Activated T-helper 1 cell treated with anti-CD3 and anti-CD28 coated beads, Interleukin-2, amount 50 U/mL, for 16 hours (primary cell): ENCODE measurements at regions not wholly inside any gene's neighbourhood (a gene's known extent, or its start where the extent isn't known, plus 50 kb on each side); places are given as distances from the start of the nearest gene placed in this dataset.

Experiments used
- DNase-seq, 2 donors: peaks; one replicate each; pipeline ENCODE4 v3.0.0-alpha.2; 2020; ENCODE audit warnings: low read depth in 1 of 2, low spot score in 1 of 2

DNA sequence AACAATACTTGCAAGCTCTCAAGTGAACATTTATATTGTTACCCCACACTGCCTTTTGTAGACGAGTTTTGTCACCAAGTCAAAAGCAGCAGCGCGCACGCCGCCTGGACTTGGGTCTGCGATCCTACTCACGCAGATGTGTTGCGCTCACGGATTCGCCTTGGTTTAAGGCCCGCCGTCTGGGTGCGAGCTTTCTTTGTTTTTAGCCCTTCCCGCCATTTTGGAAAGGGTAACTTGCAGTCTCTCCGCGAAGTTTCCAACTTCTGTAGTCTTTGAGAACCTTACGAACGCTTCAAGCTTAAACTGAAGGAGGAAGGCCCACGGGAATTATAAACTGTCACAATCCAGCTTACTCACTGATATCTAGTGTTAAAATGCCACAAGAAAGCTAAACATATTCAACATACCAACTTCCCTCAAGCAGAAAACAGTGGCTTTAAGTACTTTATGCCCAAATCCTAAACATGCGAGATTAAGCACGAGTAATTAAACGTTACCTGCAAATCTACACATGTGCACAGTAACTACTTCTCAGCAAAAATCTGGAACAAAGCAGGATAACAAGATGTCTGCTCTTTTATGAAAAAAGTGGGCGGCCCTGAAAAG lies 80.4 kb upstream of the BTN3A2 start:
- peak in 1 of 2 donors; percentile 24 for DNase-seq

DNA sequence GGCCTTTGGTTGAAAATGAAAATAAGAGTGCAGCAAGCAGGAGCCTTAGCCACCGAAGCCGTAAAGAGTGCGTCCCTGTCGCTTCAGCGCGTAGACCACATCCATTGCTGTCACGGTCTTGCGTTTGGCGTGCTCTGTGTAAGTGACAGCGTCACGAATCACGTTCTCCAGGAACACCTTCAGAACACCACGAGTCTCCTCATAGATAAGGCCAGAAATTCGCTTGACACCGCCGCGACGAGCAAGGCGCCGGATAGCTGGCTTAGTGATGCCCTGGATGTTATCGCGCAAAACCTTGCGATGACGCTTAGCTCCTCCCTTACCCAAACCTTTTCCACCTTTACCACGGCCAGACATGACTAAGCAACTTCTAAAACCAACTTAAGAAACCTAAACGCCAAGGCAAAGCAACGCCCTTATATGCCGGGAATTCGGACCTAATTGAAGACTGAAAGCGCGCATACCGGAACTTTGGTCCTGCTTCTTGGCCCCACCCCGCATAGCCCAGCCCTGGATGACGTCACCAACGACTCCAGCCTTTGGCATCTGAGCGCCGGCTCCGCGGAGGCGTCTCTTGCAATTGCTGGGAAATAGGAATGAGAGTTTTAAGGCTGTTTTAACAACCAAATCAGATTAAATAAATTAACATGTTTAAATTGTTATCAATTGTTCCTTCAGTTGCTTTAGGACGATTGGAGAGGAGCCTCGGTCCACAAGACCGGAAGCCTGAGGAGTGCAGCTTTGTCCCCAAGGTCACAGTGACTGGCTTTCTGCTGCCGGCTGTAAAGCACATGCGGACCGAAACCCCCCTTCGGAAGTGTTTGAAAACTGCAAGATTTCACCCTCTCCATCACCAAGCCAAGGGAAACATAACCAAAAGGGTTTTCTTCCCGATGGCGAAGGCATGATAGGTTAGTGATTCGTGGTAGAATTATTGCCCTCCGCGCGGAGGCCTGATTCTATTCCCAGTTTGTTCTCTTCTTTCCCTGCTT lies 79.6 kb upstream of the BTN3A2 start:
- peak; percentile 83 for DNase-seq

DNA sequence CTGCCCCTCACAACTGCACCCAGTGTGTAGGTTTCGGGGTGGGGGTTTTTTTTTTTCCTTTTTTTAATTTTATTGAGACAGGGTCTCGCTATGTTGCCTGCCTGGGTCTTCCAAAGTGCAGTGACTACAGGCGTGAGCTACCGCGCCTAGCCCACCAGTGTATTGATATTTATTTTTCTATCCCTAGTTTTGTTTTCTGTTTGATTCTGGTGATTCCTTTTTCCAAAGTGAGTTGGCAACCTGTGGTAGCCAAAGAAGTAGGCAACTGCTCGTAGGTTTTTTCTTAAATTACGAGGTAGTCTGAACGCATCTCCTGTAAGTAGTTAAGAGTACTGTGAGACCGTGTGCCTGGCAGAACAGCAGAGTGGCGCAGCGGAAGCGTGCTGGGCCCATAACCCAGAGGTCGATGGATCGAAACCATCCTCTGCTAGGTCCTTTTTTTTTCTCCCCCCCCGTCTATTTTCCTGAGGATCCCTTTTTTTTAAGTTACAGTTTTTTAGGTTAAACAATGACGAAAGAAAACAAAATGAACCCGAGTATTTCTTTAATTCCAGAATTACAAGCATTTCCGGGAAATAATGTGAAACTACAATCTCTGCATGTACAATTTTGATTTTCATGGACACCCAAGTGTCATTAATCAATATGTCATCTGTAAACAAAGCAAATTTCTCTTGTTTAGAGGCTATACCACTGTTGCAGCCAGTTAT lies 78.7 kb upstream of the BTN3A2 start:
- peak; percentile 65 to 68 for DNase-seq

DNA sequence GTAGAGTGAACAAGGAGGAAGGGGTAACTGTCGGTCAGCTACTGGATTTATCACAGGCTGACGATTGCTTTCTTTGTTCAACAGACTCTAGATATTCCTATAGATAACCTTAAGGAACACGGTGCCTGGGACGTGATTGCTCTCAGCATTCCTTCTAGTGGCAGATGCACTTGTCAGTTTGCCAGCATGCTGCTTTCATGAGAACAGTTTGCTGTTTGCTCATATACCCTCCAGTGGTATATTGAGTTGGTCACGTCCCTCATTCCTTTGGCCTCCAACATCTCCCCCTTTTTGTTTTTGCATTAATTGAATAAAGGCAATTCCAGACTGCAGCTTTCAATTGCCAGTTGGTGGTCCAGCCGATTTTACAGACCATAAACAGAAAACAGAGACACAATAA lies 76.8 kb upstream of the BTN3A2 start:
- no peak for DNase-seq

DNA sequence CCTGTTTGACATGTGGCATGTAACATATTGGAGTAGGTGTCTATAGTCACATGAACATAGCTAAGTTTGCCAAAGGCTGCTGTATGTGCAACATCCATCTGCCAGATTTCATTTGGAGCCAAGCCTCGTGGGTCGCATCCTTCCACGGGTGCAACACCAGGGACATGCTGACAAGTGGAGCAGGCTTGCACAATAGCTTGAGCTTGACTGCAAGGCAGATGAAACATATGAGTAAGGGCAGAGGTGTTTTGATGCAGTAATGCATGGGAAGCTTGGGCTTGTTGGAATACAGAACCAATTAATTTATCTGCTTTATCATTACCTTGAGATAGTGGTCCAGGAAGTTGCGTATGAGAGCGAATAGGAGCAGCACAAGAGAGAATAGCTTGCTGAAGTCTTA lies 74.1 kb upstream of the BTN3A2 start:
- no peak for DNase-seq

DNA sequence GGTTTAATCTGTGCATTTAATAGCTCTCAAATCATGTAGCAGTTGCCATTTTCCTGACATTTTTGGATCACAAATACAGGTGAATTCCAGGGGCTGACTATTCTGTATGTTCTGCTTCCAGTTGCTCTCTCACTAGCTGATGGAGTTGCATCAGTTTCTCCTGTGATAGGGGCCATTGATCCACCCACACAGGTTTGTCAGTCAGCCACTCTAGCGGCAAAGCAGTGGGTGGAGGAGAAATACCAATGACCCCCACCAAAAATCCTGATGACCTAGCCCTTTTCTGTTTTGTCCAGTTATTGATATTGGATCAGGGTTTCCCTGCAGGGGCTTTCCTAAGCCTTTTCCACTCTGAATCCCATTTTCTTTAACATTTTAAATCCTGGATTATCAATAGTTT lies 72.3 kb upstream of the BTN3A2 start:
- DNase-seq, result no peak

DNA sequence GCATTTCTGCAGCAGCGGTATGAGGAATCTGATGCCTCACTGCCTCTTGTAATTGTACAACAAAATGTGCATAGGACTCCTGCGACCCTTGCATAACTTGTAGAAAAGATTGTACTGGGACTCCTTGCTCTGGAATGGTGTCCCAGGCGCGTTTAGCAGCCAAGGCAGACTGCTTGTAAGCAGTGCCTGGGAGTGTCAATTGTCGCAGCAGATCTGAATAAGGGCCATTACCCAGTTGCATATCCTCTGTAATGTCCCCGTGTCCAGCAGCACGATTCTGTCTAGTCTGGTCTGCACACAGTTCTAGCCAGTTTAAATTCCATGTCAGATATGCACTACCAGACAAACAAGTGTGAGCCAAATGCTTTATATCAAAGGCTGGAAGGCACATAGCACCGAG lies 70.7 kb upstream of the BTN3A2 start:
- no peak for DNase-seq

DNA sequence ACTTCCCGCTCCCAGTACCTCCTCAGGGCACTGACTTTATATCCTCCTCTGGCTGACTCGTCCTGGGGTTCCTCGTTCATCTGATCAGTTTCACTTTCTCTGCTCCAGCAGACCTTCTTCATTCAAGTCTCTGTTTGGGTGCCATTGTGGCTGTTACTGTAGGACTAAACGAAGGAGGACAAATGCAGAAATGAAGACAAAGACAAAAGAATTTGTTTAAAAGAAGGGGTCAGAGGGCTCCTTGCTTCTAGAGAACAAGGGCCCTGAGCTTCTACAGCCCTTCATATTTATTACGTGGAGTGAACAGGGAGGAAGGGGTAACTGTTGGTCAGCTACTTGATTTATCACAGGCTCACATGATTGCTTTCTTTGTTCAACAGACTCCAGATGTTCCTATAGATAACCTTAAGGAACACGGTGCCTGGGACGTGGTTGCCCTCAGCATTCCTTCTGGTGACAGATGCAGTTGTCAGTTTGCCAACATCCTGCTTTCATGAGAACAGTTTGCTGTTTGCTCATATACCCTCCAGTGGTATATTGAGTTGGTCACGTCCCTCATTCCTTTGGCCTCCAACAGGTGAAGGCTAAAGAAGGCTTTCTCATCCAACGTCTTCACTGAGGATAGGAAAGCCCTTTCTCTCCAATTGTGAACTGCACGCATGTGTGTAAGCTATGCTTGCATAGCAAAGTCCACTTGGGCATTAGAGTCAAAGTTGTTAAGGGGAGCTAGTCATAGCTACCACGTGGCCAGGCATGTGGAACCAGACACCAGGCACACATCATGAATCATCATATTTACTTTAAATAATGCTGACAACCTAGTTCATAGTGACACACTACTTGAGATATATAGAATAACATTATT lies 69.1 kb upstream of the BTN3A2 start:
- no peak for DNase-seq

DNA sequence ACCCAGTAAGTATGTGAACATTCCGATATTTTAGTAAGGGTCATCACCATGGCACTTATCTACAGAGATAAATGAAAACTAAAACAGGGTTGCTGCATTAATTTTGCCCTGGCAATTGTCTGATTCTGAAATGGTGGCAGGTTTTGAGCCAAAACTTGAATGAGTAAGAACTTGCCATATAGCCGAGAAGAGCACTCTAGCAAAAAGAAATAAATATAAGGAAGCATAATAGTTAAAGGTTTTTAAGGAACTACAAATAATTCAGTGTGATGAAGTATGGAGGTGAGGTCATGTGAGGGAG lies 68.5 kb upstream of the BTN3A2 start:
- DNase-seq, result no peak

DNA sequence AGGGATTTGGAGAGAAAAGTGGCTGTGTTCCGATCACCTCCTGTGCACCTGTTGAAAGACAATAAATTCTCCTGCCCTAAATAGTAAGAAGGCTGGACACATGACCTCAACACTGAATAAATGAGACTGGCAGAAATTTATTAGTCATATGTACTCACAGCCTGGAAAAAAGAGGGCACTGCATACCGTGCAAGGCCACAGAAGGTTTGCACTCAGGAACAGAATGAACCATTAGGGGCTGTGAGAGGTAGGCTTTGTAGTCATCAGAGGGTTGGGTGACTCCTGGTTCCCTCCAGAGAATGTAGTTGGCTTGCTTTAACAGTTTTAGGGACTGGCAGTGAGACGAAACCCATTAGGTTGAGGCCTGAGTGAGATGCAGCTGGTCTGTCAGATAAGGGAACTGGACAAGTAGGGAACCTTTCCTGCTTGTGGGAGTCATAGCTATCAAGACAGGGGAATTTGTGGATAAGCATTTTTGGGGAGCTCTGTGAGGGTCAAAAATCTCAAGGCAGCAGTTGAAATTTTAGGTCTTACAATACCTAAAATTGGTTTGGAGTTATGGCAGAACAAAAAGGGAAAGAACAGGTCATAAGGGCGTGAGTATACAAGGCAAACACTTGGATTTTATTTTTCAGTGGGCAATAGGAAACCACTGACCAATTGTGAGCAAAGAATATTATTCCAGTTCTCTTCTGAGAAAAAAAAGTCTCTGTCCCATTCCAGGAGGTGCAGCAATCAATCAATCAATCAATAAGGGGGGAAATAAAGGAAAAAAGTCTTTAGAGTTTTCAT lies 67.9 kb upstream of the BTN3A2 start:
- no peak for DNase-seq

DNA sequence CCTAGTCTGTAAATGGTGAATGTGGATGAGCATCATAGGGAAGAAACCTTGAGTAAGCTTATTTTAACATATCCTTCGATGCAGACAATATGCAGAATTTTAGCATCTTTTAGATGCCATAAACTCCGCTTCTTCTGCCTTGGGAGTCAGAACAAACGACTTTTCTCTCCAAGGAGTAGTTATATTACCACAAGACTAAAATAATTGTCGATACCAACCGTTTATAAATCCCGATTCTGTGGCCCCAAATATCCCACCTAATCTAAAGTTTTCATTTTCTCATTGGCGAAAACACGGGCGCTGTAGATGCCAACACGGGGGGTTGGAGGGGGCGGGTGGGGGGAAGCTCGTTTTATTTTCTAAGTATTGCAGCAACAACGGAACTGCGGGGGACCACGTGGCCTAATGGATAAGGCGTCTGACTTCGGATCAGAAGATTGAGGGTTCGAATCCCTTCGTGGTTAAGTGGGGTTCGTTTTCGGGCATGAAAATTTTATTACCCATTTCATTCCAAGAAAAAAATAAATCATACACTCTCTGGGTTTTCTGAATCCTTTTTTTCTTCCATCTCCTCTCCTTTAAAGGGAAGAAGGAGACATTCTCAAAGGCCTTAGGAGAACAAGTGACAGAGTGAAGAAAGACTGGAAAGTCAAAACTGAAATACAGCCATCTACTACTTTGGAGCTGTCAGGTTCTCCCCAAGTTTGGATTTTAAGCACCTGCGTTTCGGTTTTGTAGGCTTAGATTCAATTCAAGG lies 65.5 kb upstream of the BTN3A2 start:
- no peak for DNase-seq

DNA sequence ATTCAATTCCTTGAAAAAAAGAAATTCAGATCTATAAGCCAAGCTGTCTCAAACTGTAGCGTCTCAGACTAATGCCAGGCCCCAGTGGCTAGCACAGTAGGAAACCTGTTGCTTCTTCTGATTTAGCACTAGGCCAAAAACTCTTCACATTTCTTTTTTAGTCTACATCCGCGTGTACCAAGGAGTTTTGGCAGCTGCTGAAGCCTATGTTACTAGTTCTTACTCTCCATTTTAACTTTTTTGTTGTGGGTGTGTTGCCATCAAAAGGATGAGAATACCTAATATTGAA lies 65.0 kb upstream of the BTN3A2 start:
- no peak for DNase-seq

DNA sequence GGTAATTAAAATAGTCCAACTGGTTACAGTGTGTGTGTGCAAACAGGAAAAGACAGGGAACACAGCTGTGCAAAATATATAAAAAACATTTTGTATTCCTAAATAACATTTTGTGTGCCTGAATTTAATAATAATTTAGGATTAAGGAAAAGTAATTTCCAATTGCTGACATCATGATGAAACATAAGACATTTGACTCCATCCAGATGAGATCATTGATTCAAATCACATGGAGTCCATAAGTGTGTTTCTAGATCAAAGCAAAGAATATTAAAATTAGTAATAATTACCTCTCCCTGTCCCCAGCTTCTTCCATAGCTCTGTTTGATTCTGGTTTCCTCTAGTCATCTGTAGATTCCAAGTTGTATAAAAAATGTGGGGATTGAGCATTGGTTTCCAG lies 64.6 kb upstream of the BTN3A2 start:
- DNase-seq, result no peak

DNA sequence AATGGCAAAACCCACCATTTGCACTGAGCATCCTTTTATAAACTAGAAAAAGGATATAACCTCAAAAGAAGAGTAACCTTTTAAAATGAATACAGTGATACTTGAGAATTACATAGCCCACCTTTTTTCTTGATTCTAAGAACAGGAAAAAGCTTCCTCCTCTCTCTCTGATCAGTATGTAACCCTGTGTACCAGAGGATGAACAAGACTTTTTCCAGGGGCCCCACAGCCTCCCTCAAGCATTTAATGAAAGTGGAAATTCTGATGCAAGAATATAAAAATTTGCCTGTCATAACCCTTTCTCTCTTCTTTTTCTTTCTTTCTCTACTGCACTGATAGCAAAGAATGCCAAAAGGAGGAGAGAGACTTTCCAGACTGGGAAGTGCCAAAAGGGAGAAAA lies 64.2 kb upstream of the BTN3A2 start:
- no peak for DNase-seq

DNA sequence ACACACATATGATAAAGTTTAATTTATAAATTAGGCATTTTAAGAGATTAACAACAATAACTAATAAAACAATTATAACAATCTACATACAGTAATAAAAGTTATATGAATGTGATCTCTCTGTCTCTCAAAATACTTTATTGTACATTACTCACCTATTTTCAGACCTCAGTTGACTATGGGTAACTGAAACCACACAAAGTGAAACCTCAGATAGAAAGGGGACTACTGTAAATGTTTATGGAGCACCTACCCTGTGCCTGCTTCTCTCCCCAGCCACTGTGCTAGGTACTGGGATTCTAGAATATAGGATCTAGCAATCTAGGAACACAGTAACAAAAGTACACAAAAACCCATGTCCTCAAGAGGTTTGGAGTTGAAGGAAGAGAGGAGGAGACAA lies 63.4 kb upstream of the BTN3A2 start:
- no peak for DNase-seq

DNA sequence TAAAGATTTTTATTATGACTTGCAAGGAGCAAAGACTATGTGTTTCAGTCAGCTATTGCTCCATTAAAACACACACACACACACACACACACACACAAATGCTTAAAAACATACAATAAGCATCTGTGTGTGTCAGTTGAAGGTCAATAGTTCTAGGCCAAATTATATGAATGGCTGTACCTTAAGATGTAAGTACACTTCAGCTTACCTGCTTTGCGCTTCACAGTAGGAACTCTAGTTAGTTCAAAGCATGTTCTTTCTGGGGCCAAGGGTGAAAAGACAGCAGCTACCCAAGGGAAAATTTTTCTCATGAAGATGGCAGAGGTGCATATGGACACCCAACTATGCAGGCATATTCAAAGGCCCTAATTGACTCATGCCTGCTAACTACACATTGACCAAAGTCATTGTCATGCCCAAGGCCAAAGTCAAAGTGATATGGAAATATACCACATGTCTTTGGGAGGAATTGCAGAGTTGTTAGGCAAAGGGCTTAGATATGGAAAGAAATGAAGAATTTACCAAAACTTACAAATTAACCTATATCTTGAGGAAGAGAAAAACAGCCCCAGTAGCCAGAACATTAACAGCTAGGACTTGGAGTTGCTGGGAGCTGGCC lies 61.9 kb upstream of the BTN3A2 start:
- no peak for DNase-seq

DNA sequence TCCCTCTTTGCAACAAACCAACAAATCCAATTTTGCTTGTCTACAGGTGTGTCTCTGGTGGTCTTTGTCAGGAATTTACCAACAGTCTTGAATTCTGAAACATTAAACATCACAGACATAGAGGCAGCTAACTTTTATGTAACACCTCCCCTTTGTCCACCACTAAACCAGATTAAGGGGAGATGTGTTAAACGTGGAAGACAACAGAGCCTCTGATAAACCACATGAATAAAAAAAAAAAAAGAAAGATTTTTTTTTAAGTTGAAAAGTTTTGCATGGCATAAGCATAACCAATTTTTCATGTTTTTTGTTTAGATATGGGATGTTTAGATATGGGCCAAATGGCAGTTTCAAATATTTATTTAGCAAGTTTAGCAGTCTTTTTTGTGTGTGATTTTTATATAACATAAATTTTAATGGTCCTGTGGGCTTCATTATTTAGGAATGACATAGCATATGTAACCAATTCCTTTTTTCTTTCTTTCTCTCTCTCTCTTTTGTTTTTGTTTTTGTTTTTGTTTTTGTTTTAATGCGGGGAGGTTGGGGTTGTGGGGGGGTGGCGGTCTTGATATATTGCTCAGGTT lies 60.7 kb upstream of the BTN3A2 start:
- DNase-seq, result no peak

DNA sequence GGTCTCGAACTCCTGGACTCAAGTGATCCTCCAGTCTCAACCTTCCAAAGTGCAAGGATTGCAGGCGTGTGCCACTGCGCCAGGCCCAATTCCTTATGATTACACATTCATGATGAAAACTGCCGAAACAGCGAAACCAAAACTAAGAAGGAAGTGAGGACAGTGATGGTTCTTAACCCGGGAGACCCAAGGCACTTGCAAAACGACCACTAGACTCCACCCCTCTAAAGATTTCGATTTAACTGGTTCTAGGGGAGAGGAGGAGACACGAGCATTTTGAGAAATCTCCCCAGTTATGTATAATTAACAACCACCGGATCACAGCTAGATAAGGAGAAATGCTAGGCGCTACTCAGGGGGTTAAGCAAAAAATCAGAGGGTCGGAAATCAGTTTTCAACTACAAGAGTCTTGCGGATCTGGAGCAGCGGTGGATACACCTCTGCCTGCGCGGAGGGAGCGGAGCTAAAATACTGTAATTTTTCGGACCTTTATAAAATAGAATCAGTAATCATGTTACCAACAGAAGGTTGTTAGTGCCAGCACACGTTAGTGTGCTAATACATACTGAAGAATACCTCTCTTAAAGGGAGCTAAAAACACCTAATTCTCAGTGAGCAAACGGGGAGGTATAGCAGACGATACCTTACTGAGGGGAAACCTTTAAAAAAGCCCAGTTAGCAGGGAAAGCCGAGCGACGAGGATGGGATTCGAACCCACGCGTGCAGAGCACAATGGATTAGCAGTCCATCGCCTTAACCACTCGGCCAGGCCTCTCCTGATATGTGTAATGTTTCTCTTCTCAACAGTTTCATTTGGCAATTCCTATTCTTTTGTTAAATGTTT lies 60.0 kb upstream of the BTN3A2 start:
- peak in 1 of 2 donors; percentile 37 for DNase-seq
